Kidney (tissue), 13 donors: ENCODE measurements at regions not wholly inside any gene's neighbourhood (a gene's known extent, or its start where the extent isn't known, plus 50 kb on each side); places are given as distances from the start of the nearest gene placed in this dataset.

Experiments
- DNase-seq, 5 donors: peaks; one replicate each; pipeline ENCODE4 v3.0.0-alpha.2; 2013 to 2020
- FAIRE-seq: peaks from 2 replicates; lab custom pipeline; 2012; peaks lifted over from hg19 to GRCh38; lab: Jason Lieb, UNC
- H3K27ac ChIP-seq, 2 donors: one replicate each; pipeline ENCODE4 v1.7.0; 2013; ENCODE audit warnings: low read depth in 2 of 2, low read length in 2 of 2, inconsistent platforms in 1 of 2
- H3K27me3 ChIP-seq: one replicate; pipeline ENCODE4 v1.7.1; 2013; ENCODE audit warnings: low read length, inconsistent platforms; ENCODE audit not compliant: control insufficient read depth, insufficient read depth
- H3K36me3 ChIP-seq, 3 donors: one replicate each; pipeline versions ENCODE4 v1.7.0 to v1.7.1; 2013; ENCODE audit warnings: low read length in 3 of 3, control low read depth in 1 of 3, inconsistent platforms in 1 of 3; ENCODE audit not compliant: insufficient read depth in 3 of 3, control insufficient read depth in 2 of 3
- H3K4me1 ChIP-seq, 3 donors: one replicate each; pipeline versions ENCODE4 v1.7.0 to v1.7.1; 2013; ENCODE audit warnings: low read length in 3 of 3, inconsistent platforms in 1 of 3, low read depth in 1 of 3; ENCODE audit not compliant: control insufficient read depth in 2 of 3, insufficient read depth in 2 of 3
- H3K4me3 ChIP-seq, 3 donors: one replicate each; pipeline versions ENCODE4 v1.7.0 to v1.8.1; 2013; ENCODE audit warnings: low read length in 3 of 3, control low read depth in 1 of 3, inconsistent platforms in 1 of 3
- H3K9ac ChIP-seq, 3 donors: one replicate each; pipeline versions ENCODE4 v1.7.0 to v1.7.1; 2013; ENCODE audit warnings: low read length in 3 of 3, control low read depth in 1 of 3, inconsistent platforms in 1 of 3
- H3K9me3 ChIP-seq, 3 donors: one replicate each; pipeline versions ENCODE4 v1.7.0 to v1.7.1; 2013; ENCODE audit warnings: low read length in 3 of 3, control low read depth in 1 of 3, inconsistent platforms in 1 of 3; ENCODE audit not compliant: control insufficient read depth in 2 of 3, insufficient read depth in 1 of 3
- intact Hi-C: fragments of 100-400 bp; cut with DNase I; formaldehyde crosslinking; loops from one replicate; pipeline ENCODE4 v1.11.1; 2022
- TF ChIP-seq, protein P1 (sequence below): IDR thresholded peaks from 3 replicates; pipeline ENCODE4 v1.5.1; 2012; ENCODE audit warnings: mild to moderate bottlenecking, moderate library complexity, borderline replicate concordance; ENCODE audit not compliant: insufficient read depth; ENCODE audit errors: extremely low read depth
- donor health status: control.
- donor health status: control.
- donor health status: control.
- donor health status: control.
- donor health status: control.
- donor health status: DM: yes; HTN: yes; CAD: no.
- donor health status: Normal renal cell carcinoma (clear cell type).

DNA sequence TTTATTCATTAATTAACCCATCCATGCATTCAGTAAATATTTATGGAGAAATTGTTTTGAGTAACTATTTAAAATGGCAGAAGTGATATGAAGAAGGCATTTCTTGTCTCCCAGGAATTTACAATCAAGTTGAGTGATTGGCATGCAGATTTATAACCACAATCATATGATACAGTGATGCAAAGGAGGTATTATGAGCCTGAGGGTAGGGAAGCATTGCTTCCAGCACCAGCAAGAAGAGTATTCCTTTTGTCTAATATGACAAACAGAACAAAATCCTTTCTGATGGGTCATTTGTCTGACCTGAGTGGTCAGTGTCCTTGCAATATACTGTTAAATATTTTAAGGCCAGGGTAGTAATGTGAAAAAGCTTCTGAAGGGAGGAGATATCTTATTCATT is 244.2 kb upstream of the RGPD4 start:
- no peak overlapping the region for H3K9ac ChIP-seq
- no peak overlapping the region for H3K27ac ChIP-seq
- DNase-seq (no peak), FAIRE-seq (no peak)
- H3K27me3 ChIP-seq: no peaks in the 10 kb centered on the region
- intact Hi-C loops: no loop called here
- H3K9me3 ChIP-seq: no peaks in the 10 kb centered on the region
- TF ChIP-seq, protein P1, sequence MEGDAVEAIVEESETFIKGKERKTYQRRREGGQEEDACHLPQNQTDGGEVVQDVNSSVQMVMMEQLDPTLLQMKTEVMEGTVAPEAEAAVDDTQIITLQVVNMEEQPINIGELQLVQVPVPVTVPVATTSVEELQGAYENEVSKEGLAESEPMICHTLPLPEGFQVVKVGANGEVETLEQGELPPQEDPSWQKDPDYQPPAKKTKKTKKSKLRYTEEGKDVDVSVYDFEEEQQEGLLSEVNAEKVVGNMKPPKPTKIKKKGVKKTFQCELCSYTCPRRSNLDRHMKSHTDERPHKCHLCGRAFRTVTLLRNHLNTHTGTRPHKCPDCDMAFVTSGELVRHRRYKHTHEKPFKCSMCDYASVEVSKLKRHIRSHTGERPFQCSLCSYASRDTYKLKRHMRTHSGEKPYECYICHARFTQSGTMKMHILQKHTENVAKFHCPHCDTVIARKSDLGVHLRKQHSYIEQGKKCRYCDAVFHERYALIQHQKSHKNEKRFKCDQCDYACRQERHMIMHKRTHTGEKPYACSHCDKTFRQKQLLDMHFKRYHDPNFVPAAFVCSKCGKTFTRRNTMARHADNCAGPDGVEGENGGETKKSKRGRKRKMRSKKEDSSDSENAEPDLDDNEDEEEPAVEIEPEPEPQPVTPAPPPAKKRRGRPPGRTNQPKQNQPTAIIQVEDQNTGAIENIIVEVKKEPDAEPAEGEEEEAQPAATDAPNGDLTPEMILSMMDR: no peak
- no peak overlapping the region for H3K4me3 ChIP-seq
- no peaks in the 10 kb centered on the region for H3K36me3 ChIP-seq
- no peaks in the 10 kb centered on the region for H3K4me1 ChIP-seq

DNA sequence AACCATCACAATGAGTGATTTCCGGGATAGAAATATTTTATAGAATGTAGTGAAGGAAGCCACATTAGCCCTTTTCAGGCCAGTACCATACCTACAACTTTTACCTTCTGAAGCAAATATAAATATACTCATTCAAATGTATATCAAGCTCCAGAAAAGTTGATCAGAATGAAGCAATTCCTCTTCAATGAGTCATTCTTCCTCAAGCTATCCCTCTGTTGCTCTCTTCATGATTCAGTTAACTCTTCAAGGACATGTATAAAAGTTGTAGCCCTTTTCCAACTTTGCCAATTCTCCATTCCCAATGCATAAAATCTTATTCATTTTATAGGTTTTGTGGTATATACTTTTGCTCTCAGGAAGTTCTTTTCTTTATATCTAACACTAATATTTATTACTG is 242.1 kb upstream of the RGPD4 start:
- no peak overlapping the region for H3K4me3 ChIP-seq
- no peak overlapping the region for H3K9ac ChIP-seq
- no peaks in the 10 kb centered on the region for H3K9me3 ChIP-seq
- TF ChIP-seq, protein P1: no peak
- no peaks in the 10 kb centered on the region for H3K27me3 ChIP-seq
- no peak for DNase-seq
- H3K4me1 ChIP-seq: no peaks in the 10 kb centered on the region
- no peak overlapping the region for H3K27ac ChIP-seq
- no peak for FAIRE-seq
- H3K36me3 ChIP-seq: no peaks in the 10 kb centered on the region
- intact Hi-C loops: no loop called here

DNA sequence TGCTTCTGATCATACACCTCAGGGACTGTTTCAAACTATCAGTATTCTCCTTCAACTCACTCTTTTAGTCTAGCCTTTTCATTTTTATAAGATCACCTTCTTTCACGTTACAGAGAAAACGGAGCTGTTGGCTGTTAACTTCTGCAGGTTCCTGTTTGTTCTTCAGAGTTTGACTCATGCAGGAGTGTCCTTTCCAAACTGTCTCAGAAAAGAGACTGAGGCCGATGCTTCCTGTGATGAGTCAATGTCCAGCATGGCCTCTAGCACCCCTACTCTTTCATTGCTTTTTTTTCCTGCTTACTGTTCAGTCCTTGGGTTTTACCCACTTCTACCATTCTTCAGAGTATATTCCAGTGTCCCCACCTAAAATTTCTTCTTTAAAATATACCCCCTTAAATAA is 240.8 kb upstream of the RGPD4 start:
- no peak for FAIRE-seq

More for the DNA sequence above, 240.8 kb upstream of the RGPD4 start:
- Histone ChIP-seq H3K27me3 (no peaks in the 10 kb centered on the region), H3K4me1 (no peaks in the 10 kb centered on the region), H3K36me3 (no peaks in the 10 kb centered on the region), H3K27ac (no peak overlapping the region), H3K9me3 (no peaks in the 10 kb centered on the region), H3K4me3 (no peak overlapping the region), H3K9ac (no peak overlapping the region)
- intact Hi-C loops: no loop called here
- TF ChIP-seq, protein P1: no peak
- DNase-seq: no peak
